Naive thymus-derived CD4-positive, alpha-beta T cell (primary cell): ENCODE measurements at regions not wholly inside any gene's neighbourhood (a gene's known extent, or its start where the extent isn't known, plus 50 kb on each side); places are given as distances from the start of the nearest gene placed in this dataset.
"Not testable (repeated sequence)": the region's sequence is repeated elsewhere in the genome, so short reads cannot be mapped to it uniquely, and the experiment has no call there.

Source experiments
- ATAC-seq: fragments of 150-1000 bp; cut with Tn5 transposase; 2 replicates; pipeline ENCODE4 v1.10.0; 2021; ENCODE audit warnings: mild to moderate bottlenecking, moderate library complexity
- CTCF ChIA-PET: fragments of 350-600 bp; sonication (Branson Sonifier 250); formaldehyde crosslinking; loops from one replicate; lab custom pipeline; 2021; ENCODE audit warnings: antibody characterized with exemption; lab: Charles Lee
- POLR2A ChIA-PET: fragments of 350-600 bp; sonication (Branson Sonifier 250); formaldehyde crosslinking; loops from one replicate; lab custom pipeline; 2021; ENCODE audit warnings: antibody characterized with exemption, inconsistent platforms; lab: Charles Lee
- DNase-seq, 9 donors: peaks; one replicate each; pipeline versions ENCODE4 v3.0.0 to v3.0.0-alpha.2; 2020 to 2022; ENCODE audit warnings: mixed read lengths in 1 of 9
- H3K27ac ChIP-seq: one replicate; pipeline ENCODE4 v1.7.0; 2013; ENCODE audit warnings: mild to moderate bottlenecking, low read depth, low read length, moderate library complexity
- H3K27me3 ChIP-seq, 2 donors: one replicate each; pipeline ENCODE4 v1.7.0; 2013; ENCODE audit warnings: low read length in 2 of 2, mild to moderate bottlenecking in 2 of 2, moderate library complexity in 2 of 2; ENCODE audit not compliant: control insufficient read depth in 2 of 2, insufficient read depth in 2 of 2
- H3K36me3 ChIP-seq, 3 experiments: 1 replicate in 2 of 3; 2 replicates in 1 of 3; pipeline ENCODE4 v1.7.0; 2013; ENCODE audit warnings: low read length in 3 of 3, mild to moderate bottlenecking in 3 of 3, moderate library complexity in 1 of 3; ENCODE audit not compliant: insufficient read depth in 3 of 3, control insufficient read depth in 2 of 3
- H3K4me1 ChIP-seq, 2 donors: one replicate each; pipeline ENCODE4 v1.7.0; 2013; ENCODE audit warnings: low read length in 2 of 2, mild to moderate bottlenecking in 2 of 2, moderate library complexity in 1 of 2; ENCODE audit not compliant: control insufficient read depth in 2 of 2, insufficient read depth in 2 of 2
- H3K4me3 ChIP-seq: 2 replicates; pipeline ENCODE4 v1.7.0; 2013; ENCODE audit warnings: mild to moderate bottlenecking, low read length
- H3K9me3 ChIP-seq, 3 experiments: 1 replicate in 2 of 3; 2 replicates in 1 of 3; pipeline ENCODE4 v1.7.0; 2013; ENCODE audit warnings: low read length in 3 of 3; ENCODE audit not compliant: control insufficient read depth in 2 of 3
- H3K27ac Mint-ChIP-seq, 9 donors: one replicate each; pipeline ENCODE4 v1.8.0; 2020 to 2022; ENCODE audit warnings: mixed read lengths in 9 of 9, mild to moderate bottlenecking in 8 of 9, moderate library complexity in 5 of 9, inconsistent platforms in 2 of 9
- H3K27me3 Mint-ChIP-seq, 5 donors: one replicate each; pipeline ENCODE4 v1.8.0; 2021 to 2022; ENCODE audit warnings: mixed read lengths in 5 of 5, mild to moderate bottlenecking in 1 of 5
- H3K36me3 Mint-ChIP-seq, 5 donors: one replicate each; pipeline ENCODE4 v1.8.0; 2020 to 2022; ENCODE audit warnings: mixed read lengths in 5 of 5, mild to moderate bottlenecking in 3 of 5, inconsistent platforms in 1 of 5
- H3K4me1 Mint-ChIP-seq, 7 donors: one replicate each; pipeline ENCODE4 v1.8.0; 2020 to 2022; ENCODE audit warnings: mixed read lengths in 7 of 7, mild to moderate bottlenecking in 3 of 7, inconsistent platforms in 1 of 7
- H3K4me3 Mint-ChIP-seq, 10 donors: one replicate each; pipeline ENCODE4 v1.8.0; 2020 to 2022; ENCODE audit warnings: mild to moderate bottlenecking in 10 of 10, mixed read lengths in 10 of 10, moderate library complexity in 6 of 10, inconsistent platforms in 2 of 10
- H3K9me3 Mint-ChIP-seq, 11 donors: one replicate each; pipeline ENCODE4 v1.8.0; 2020 to 2022; ENCODE audit warnings: mixed read lengths in 11 of 11, mild to moderate bottlenecking in 4 of 11, inconsistent platforms in 1 of 11, moderate library complexity in 1 of 11
- intact Hi-C, 2 donors: fragments of 100-400 bp; cut with micrococcal nuclease; formaldehyde crosslinking; loops; one replicate each; pipeline ENCODE4 v1.15.1; 2023

DNA sequence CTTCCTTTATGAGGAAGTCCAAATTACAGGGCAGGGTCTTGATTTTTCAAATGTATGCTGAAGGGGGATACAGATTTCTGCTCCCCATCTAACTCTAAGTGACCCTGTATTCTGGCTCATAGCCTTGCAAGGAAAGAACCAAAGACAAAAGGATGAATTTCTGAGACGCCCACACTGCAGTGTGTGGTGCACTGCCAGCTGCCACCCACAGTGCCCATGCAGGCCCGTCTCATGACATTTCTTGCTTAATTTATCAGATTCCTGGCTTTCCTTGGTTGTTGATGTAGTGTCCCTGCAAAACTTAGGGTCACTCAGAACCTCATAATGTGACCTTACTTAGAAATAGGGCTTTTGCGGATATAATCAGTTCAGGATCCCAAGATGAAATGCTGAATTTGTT is 68.0 kb downstream of the CBLN4 start:
- intact Hi-C loops: no loop called here
- ATAC-seq (no peak), DNase-seq (no peak)
- Histone ChIP-seq H3K9me3 (peaks cover 0 to 5% (median 0%) of the 10 kb centered on the region in 3 experiments), H3K36me3 (no peaks in the 10 kb centered on the region), H3K4me1 (no peaks in the 10 kb centered on the region), H3K27ac (no peak overlapping the region), H3K27me3 (no peaks in the 10 kb centered on the region), H3K4me3 (no peak overlapping the region)
- peaks cover 0 to 29% (median 10%) of the 10 kb centered on the region in 11 donors for H3K9me3 Mint-ChIP-seq
- H3K36me3 Mint-ChIP-seq: no peaks in the 10 kb centered on the region
- no peaks in the 10 kb centered on the region for H3K27me3 Mint-ChIP-seq
- no peak overlapping the region for H3K27ac Mint-ChIP-seq
- POLR2A ChIA-PET: no interaction called here
- no peaks in the 10 kb centered on the region for H3K4me1 Mint-ChIP-seq
- CTCF ChIA-PET: no interaction called here
- no peak overlapping the region for H3K4me3 Mint-ChIP-seq

DNA sequence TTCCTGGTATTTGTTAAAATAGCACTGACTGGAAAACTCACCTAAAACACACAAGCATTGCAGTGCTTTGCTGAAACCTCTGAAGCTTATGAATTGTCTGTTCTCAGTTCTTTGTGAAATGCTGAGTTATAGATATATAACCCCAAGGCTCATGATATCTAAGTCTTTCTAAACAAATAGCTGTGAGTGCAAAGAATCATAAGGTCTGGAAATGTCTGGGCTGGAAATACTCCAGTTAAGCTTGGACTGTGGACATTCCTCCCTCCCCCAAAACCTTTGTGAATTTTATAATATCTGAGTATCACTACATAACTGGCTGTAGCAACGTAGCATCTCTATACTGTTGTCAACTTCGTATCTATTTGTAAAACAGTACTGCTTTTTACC is 69.1 kb downstream of the CBLN4 start:
- Mint-ChIP-seq H3K4me3 (no peak overlapping the region), H3K36me3 (no peaks in the 10 kb centered on the region), H3K9me3 (peaks cover 2 to 29% (median 8%) of the 10 kb centered on the region in 11 donors), H3K27ac (no peak overlapping the region), H3K4me1 (no peaks in the 10 kb centered on the region), H3K27me3 (no peaks in the 10 kb centered on the region)
- peaks cover 0 to 5% (median 0%) of the 10 kb centered on the region in 3 experiments for H3K9me3 ChIP-seq
- H3K36me3 ChIP-seq: no peaks in the 10 kb centered on the region
- H3K27ac ChIP-seq: no peak overlapping the region
- no peaks in the 10 kb centered on the region for H3K4me1 ChIP-seq
- ATAC-seq (no peak), DNase-seq (no peak)
- no peak overlapping the region for H3K4me3 ChIP-seq
- intact Hi-C loops: no loop called here
- ChIA-PET CTCF (no interaction called here), POLR2A (no interaction called here)
- no peaks in the 10 kb centered on the region for H3K27me3 ChIP-seq

DNA sequence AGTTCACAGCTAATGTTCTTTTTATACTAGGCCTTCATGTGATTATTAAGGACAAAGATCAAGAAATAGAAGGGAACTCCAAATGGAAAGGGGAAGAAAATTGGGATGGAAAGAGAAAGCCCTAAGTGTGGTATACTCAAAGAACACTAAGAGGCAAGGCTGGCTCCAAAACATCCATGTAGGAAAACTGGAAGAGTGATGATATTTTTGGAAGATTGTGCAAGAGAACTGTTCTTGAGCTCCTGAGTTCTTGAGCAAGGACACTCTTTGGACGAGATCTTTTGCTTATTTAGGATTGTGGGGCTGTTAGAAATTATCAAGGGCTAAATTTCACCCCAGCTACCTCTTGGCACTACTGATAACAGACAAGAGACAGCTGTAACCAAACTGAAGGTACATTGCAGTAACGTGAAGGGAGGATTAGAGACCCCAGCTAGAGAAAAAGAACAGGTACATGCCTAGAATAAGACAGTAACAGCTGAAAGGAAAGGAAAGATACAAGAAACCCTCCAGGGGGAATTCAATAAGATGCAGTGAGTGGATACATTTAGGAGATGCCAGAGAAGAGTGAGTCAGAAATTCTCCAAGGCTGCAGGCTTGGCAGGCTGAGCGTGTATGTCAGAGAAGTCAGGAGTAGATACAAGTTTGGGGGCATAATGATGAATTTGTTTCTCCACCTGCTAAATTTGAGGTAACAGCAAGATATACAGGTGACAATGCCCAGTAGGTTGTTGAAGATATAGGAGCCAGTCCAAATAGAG is 69.7 kb downstream of the CBLN4 start:
- Mint-ChIP-seq H3K9me3 (peaks cover 0 to 29% (median 7%) of the 10 kb centered on the region in 11 donors), H3K36me3 (no peaks in the 10 kb centered on the region), H3K27ac (no peak overlapping the region), H3K4me3 (no peak overlapping the region), H3K4me1 (no peaks in the 10 kb centered on the region), H3K27me3 (no peaks in the 10 kb centered on the region)
- intact Hi-C loops: no loop called here
- DNase-seq (no peak), ATAC-seq (no peak)
- H3K27me3 ChIP-seq: no peaks in the 10 kb centered on the region
- ChIA-PET POLR2A (no interaction called here), CTCF (no interaction called here)
- H3K4me1 ChIP-seq: no peaks in the 10 kb centered on the region
- H3K36me3 ChIP-seq: no peaks in the 10 kb centered on the region
- H3K27ac ChIP-seq: no peak overlapping the region
- H3K4me3 ChIP-seq: no peak overlapping the region
- peaks cover 0 to 5% (median 0%) of the 10 kb centered on the region in 3 experiments for H3K9me3 ChIP-seq

DNA sequence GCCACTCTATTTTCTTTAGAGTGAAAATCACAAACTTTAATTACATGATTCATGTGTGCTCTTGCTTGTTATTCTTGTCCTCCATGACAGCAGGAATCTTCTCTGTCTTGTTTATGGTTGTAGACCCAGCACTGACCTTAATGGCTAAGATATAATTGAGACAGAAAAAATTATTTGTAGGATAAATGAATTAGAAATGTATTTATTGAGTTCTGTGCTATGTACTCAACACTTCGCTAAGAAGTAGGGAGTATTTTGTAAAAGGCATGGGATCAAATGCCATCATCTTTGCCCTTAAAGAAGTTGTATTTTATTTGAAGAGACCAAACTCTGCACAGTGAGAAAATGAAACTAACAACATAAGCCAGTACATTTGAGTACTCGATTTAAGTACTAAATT is 71.2 kb downstream of the CBLN4 start:
- no peaks in the 10 kb centered on the region for H3K4me1 ChIP-seq
- DNase-seq (no peak), ATAC-seq (no peak)
- H3K4me3 ChIP-seq: no peak overlapping the region
- no peaks in the 10 kb centered on the region for H3K36me3 ChIP-seq
- Mint-ChIP-seq H3K4me3 (no peak overlapping the region), H3K9me3 (peaks cover 0 to 22% (median 6%) of the 10 kb centered on the region in 11 donors), H3K4me1 (no peaks in the 10 kb centered on the region), H3K27ac (no peak overlapping the region), H3K27me3 (no peaks in the 10 kb centered on the region), H3K36me3 (no peaks in the 10 kb centered on the region)
- POLR2A ChIA-PET: no interaction called here
- intact Hi-C loops: no loop called here
- H3K27me3 ChIP-seq: no peaks in the 10 kb centered on the region
- H3K27ac ChIP-seq: no peak overlapping the region
- CTCF ChIA-PET: no interaction called here
- peaks cover 0 to 5% (median 0%) of the 10 kb centered on the region in 3 experiments for H3K9me3 ChIP-seq

DNA sequence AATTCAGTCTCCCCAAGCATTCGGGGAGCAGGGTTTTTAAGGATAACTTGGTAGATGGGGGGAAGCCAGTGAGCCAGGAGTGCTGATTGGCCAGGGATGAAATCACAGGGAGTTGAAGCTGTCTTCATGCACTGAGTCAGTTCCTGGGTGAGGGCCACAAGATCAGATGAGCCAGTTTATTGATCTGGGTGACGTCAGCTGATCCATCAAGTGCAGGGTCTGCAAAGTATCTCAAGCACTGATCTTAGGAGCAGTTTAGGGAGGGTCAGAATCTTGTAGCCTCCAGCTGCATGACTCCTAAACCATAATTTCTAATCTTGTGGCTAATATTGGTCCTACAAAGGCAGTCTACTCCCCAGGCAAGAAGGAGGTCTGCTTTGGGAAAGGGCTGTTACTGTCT is 74.4 kb downstream of the CBLN4 start:
- H3K4me3 Mint-ChIP-seq, H3K36me3 Mint-ChIP-seq, DNase-seq, ATAC-seq, intact Hi-C loops, POLR2A ChIA-PET, H3K9me3 ChIP-seq, H3K27me3 ChIP-seq, H3K4me1 ChIP-seq, H3K4me3 ChIP-seq, H3K4me1 Mint-ChIP-seq, H3K27ac ChIP-seq, CTCF ChIA-PET, H3K36me3 ChIP-seq, H3K27me3 Mint-ChIP-seq, H3K27ac Mint-ChIP-seq: not testable (repeated sequence)
- H3K9me3 Mint-ChIP-seq: peaks cover 0 to 11% (median 5%) of the 10 kb centered on the region in 11 donors

DNA sequence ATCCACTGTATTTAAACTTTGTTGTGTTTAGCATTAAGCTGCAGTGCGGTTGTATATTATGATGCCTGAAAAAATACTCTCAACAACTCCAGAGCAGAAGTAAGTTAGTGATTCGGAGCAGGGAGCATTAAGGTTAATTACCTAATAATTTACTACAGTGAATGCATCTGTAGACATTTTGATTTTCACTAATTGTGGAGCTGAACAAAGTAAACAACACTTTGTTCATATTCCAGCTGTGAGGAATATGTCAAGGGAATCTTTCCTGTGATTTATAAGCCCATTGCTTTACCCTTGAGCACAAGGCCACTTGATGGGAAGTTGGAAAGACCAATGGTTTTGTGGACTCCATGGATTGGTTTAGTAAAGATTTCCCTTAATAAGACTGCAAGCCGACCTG is 77.1 kb downstream of the CBLN4 start:
- peaks cover 0 to 6% (median 3%) of the 10 kb centered on the region in 11 donors for H3K9me3 Mint-ChIP-seq
- H3K4me3 Mint-ChIP-seq: no peak overlapping the region
- DNase-seq (no peak), ATAC-seq (no peak)
- H3K4me1 ChIP-seq: no peaks in the 10 kb centered on the region
- H3K27me3 ChIP-seq: no peaks in the 10 kb centered on the region
- H3K27me3 Mint-ChIP-seq: peaks cover 0 to 8% (median 0%) of the 10 kb centered on the region in 5 donors
- no peaks in the 10 kb centered on the region for H3K9me3 ChIP-seq
- intact Hi-C loops: no loop called here
- H3K27ac ChIP-seq: no peak overlapping the region
- ChIA-PET CTCF (no interaction called here), POLR2A (no interaction called here)
- H3K27ac Mint-ChIP-seq: no peak overlapping the region
- no peaks in the 10 kb centered on the region for H3K4me1 Mint-ChIP-seq
- no peaks in the 10 kb centered on the region for H3K36me3 ChIP-seq
- no peaks in the 10 kb centered on the region for H3K36me3 Mint-ChIP-seq
- no peak overlapping the region for H3K4me3 ChIP-seq

DNA sequence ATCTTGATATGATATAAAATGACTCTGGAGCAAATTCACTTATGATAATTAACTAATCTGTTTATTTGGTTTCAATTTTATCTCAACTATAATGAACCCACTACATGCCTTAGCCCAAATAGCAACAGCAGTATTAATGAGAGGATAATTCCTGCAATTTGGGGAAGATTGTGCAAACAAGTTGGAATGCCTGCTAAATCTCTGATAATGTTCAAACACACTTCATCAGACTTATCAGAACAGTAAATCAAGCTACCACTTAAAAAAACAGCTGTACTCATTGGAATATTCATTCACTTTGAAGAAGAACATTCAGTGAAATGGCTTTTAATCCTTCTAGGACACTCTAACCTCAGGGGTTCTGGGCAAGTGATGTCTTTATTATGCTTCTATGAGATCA is 85.4 kb downstream of the CBLN4 start:
- H3K27ac Mint-ChIP-seq: no peak overlapping the region
- H3K4me1 ChIP-seq: no peaks in the 10 kb centered on the region
- intact Hi-C loops: no loop called here
- ATAC-seq: no peak
- POLR2A ChIA-PET: no interaction called here
- H3K4me1 Mint-ChIP-seq: no peaks in the 10 kb centered on the region
- peaks cover 0 to 4% (median 0%) of the 10 kb centered on the region in 5 donors for H3K27me3 Mint-ChIP-seq
- no peaks in the 10 kb centered on the region for H3K27me3 ChIP-seq
- DNase-seq: no peak
- no peak overlapping the region for H3K27ac ChIP-seq
- H3K36me3 Mint-ChIP-seq: peaks cover 0 to 4% (median 0%) of the 10 kb centered on the region in 5 donors
- H3K36me3 ChIP-seq: no peaks in the 10 kb centered on the region
- H3K4me3 Mint-ChIP-seq: no peak overlapping the region
- H3K4me3 ChIP-seq: no peak overlapping the region
- no peaks in the 10 kb centered on the region for H3K9me3 ChIP-seq
- H3K9me3 Mint-ChIP-seq: peaks cover 0 to 9% (median 3%) of the 10 kb centered on the region in 11 donors
- CTCF ChIA-PET: no interaction called here
